GM18520 (cell line): ENCODE measurements at regions not wholly inside any gene's neighbourhood (a gene's known extent, or its start where the extent isn't known, plus 50 kb on each side); places are given as distances from the start of the nearest gene placed in this dataset.
"Not testable (repeated sequence)": the region's sequence is repeated elsewhere in the genome, so short reads cannot be mapped to it uniquely, and the experiment has no call there.

Experiments
- ATAC-seq: cut with Tn5 transposase; IDR thresholded peaks from one replicate; pipeline ENCODE4 v1.9.1; 2021; ENCODE audit not compliant: unreplicated experiment

GRCh38 chr9:102035929-102036328 is 297.5 kb upstream of the GRIN3A start:
- ATAC-seq: peak; percentile 63

GRCh38 chr9:102032614-102033013 is 294.2 kb upstream of the GRIN3A start:
- ATAC-seq: no peak

GRCh38 chr9:102000956-102001355 is 262.5 kb upstream of the GRIN3A start:
- no peak for ATAC-seq

- no peak for ATAC-seq
Measured at GRCh38 chr9:101999441-101999840, 261.0 kb upstream of the GRIN3A start.

- ATAC-seq: no peak
Measured at GRCh38 chr9:101995231-101995630, 256.8 kb upstream of the GRIN3A start.

DNA sequence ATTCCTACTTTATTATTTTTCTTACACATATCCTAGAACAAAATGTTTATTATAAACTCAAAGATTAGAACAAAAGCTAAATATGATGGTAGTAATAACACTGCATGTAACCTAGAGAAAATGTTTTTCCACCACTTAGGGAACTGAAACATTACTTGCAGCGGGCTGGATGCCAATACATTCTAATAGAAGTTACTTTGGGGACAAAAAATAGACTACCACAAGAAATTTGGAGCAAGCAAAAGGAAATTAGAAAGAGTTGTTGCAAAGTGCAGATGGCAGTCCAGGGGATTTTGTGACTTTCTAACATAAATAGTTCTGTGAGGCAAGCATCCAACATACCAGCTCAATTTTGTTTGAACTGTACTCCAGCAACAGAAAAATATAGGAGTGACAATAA is 255.3 kb upstream of the GRIN3A start:
- ATAC-seq: no peak

- no peak for ATAC-seq
Measured at GRCh38 chr9:101991926-101992325, 253.5 kb upstream of the GRIN3A start.

- ATAC-seq: peak; percentile 62
Measured at GRCh38 chr9:101977614-101978210, 239.3 kb upstream of the GRIN3A start.

DNA sequence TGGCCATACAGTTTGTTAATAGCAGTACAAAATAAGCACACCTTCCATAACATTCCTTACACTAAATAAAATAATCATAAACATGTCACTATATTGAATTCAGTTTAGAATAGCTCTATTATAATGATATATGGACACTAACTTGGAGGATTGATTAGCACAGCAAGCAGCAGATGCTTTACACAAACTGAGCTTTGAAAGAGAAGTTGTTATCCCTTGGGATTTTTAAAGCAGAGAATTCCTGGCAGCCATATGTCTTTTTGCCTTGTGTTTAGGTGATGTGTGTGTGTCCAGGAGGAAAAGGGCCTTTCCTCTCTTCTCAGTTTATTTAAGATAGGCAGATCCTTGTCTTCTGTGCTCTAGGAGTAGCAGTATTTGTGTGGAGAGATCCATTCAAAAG is 232.2 kb upstream of the GRIN3A start:
- no peak for ATAC-seq

DNA sequence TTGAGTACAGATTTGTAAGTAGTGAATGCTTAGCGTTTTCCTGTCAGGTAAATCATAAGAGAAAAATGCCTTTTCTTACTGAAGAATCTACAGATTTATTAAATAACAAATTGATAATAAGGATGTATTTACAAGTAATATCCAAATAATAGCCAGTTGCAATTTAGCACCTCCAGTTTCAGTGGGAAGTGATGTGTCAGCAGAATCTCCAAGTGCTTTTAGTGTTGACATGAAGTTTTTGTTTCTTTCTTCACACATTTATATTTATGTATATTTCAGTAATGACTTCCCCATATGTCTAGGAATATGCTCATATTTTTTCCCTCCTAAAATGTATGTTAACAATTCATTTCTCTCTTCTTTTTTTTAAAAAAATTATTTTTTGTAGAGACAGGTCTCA is 229.9 kb upstream of the GRIN3A start:
- no peak for ATAC-seq

DNA sequence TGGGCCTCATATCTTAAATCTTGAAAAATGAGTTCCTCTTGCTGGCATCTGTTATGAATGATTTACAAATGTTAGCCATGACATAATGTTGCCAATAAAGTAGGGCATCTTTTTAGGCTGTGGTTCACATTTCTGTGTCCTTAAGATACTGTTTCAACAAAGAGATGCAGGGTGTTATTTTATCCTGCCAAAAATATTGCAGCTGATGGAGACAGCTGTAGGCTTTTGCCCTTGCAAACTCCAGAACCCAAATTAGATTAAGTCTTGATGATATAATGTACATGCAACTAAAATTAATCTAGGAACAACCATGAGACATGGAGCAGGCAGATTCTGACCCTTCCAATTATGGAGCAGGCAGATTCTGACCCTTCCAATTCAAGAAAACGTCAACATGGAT is 228.2 kb upstream of the GRIN3A start:
- ATAC-seq: no peak

GRCh38 chr9:101957705-101958104 is 219.3 kb upstream of the GRIN3A start:
- no peak for ATAC-seq

GRCh38 chr9:101951598-101951997 is 213.2 kb upstream of the GRIN3A start:
- no peak for ATAC-seq

GRCh38 chr9:101931756-101932155 is 193.3 kb upstream of the GRIN3A start:
- ATAC-seq: no peak

- no peak for ATAC-seq
Measured at GRCh38 chr9:101930783-101931182, 192.3 kb upstream of the GRIN3A start.

- ATAC-seq: no peak
Measured at GRCh38 chr9:101925498-101925897, 187.1 kb upstream of the GRIN3A start.

GRCh38 chr9:101923451-101923850 is 185.0 kb upstream of the GRIN3A start:
- ATAC-seq: no peak

- ATAC-seq: not testable (repeated sequence)
Measured at GRCh38 chr9:101916948-101917347, 178.5 kb upstream of the GRIN3A start.

- no peak for ATAC-seq
Measured at GRCh38 chr9:101915482-101915881, 177.0 kb upstream of the GRIN3A start.

DNA sequence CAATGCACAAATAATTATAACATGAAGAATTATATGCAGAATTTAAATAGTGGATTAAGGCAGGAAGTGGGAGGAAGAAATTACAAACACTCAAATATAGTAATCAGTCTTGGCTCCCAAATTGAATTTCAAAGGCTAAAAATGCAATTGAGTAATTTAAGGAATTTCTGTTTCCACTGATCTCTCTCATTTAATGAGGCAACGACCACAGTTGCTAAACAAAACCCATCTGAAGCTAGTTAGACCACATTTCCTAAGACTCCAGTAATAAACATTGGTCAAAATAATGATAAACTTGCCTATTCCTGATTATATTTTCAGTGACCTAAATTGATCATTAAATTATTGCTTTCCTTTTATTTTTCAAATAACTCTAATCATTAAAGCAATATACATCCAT is 174.3 kb upstream of the GRIN3A start:
- ATAC-seq: no peak

GRCh38 chr9:101907466-101907865 is 169.0 kb upstream of the GRIN3A start:
- no peak for ATAC-seq

DNA sequence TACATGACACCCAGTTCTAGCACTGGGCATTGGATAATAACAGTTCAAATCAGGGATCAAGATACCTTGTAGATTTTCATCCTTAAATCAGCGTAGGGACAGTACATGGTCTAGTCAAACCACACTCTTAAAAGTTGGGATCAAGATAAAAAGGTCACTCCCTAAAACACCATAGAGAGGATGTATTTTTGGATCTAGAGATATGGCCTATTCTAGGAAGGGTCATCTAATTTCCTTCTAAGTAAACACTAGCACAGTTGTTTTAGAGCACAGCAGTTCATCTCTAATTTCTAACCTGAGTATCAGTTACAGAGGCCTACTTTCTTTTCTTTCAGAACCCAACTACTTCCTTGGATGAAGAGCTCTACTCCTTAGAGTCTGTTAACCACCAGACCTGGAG is 166.4 kb upstream of the GRIN3A start:
- no peak for ATAC-seq

- no peak for ATAC-seq
Measured at GRCh38 chr9:101902051-101902450, 163.6 kb upstream of the GRIN3A start.

DNA sequence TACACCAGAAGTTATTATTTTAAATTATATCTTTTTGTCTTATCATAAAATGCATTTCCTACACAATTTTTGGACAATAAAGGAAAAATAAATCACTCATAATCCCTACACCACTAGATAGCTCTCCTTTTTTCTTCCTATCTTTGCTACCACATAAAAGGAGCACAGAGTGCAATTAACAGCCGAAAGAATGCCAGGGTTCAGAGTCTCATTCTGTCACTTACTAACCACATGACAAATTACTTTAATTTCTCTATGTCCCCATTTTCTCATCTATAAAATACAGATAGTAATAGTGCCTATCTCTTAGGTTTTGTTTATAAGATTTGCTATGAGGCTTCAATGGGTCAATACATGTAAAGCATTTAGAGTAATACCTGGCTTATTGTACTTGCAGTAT is 158.7 kb upstream of the GRIN3A start:
- ATAC-seq: no peak
